Neural crest cell (in vitro differentiated cells): ENCODE measurements at regions not wholly inside any gene's neighbourhood (a gene's known extent, or its start where the extent isn't known, plus 50 kb on each side); places are given as distances from the start of the nearest gene placed in this dataset.

Experiments used
- DNase-seq: peaks from one replicate; pipeline ENCODE4 v3.0.0; 2021; ENCODE audit warnings: low read depth, mixed read lengths, low spot score
- H3K27ac Mint-ChIP-seq: one replicate; pipeline ENCODE4 v1.8.0; 2021; ENCODE audit warnings: mild to moderate bottlenecking, mixed read lengths; ENCODE audit not compliant: unreplicated experiment
- H3K27me3 Mint-ChIP-seq: 2 replicates; pipeline ENCODE4 v1.8.0; 2021; ENCODE audit warnings: low read depth, mild to moderate bottlenecking, mixed read lengths
- H3K36me3 Mint-ChIP-seq: 2 replicates; pipeline ENCODE4 v1.8.0; 2021; ENCODE audit warnings: low read depth, mild to moderate bottlenecking, mixed read lengths
- H3K4me1 Mint-ChIP-seq: 2 replicates; pipeline ENCODE4 v1.8.0; 2021; ENCODE audit warnings: mixed read lengths
- H3K4me3 Mint-ChIP-seq: one replicate; pipeline ENCODE4 v1.8.0; 2021; ENCODE audit warnings: mild to moderate bottlenecking, mixed read lengths
- H3K9me3 Mint-ChIP-seq: 2 replicates; pipeline ENCODE4 v1.8.0; 2021; ENCODE audit warnings: mixed read lengths
- CTCF ChIP-seq: fragments of 200-600 bp; sonication (generic); conservative IDR thresholded peaks from 2 replicates; pipeline ENCODE4 v1.5.0; 2021; ENCODE audit warnings: antibody characterized with exemption, mild to moderate bottlenecking

- DNase-seq, result no peak
- Mint-ChIP-seq H3K27ac (no peak overlapping the region), H3K4me3 (no peak overlapping the region), H3K9me3 (peaks cover 9% of the 10 kb centered on the region), H3K4me1 (no peaks in the 10 kb centered on the region), H3K27me3 (peaks cover 13% of the 10 kb centered on the region), H3K36me3 (no peaks in the 10 kb centered on the region)
- TF ChIP-seq CTCF, result no peak
Measured at GRCh38 chr9:93829271-93830011, 125.7 kb downstream of the BARX1 start.

- no peaks in the 10 kb centered on the region for H3K36me3 Mint-ChIP-seq
- H3K4me1 Mint-ChIP-seq, result no peaks in the 10 kb centered on the region
- H3K27me3 Mint-ChIP-seq, result peaks cover 11% of the 10 kb centered on the region
- DNase-seq, result no peak
- no peak overlapping the region for H3K4me3 Mint-ChIP-seq
- H3K27ac Mint-ChIP-seq, result no peak overlapping the region
- no peak for TF ChIP-seq CTCF
- peaks cover 7% of the 10 kb centered on the region for H3K9me3 Mint-ChIP-seq
Measured at GRCh38 chr9:93828331-93829097, 126.6 kb downstream of the BARX1 start.

- peak; percentile 88 for TF ChIP-seq CTCF
- no peaks in the 10 kb centered on the region for H3K36me3 Mint-ChIP-seq
- no peak overlapping the region for H3K4me3 Mint-ChIP-seq
- no peak overlapping the region for H3K27ac Mint-ChIP-seq
- peaks cover 6% of the 10 kb centered on the region for H3K27me3 Mint-ChIP-seq
- H3K4me1 Mint-ChIP-seq, result no peaks in the 10 kb centered on the region
- DNase-seq, result peak; percentile 69
- H3K9me3 Mint-ChIP-seq, result peaks cover 4% of the 10 kb centered on the region
Measured at GRCh38 chr9:93827545-93828330, 127.4 kb downstream of the BARX1 start.

GRCh38 chr9:93826905-93827544, 128.1 kb downstream of the BARX1 start:
- Mint-ChIP-seq H3K27ac (no peak overlapping the region), H3K9me3 (no peaks in the 10 kb centered on the region), H3K36me3 (no peaks in the 10 kb centered on the region), H3K27me3 (peaks cover 5% of the 10 kb centered on the region), H3K4me1 (no peaks in the 10 kb centered on the region), H3K4me3 (no peak overlapping the region)
- TF ChIP-seq CTCF, result no peak
- no peak for DNase-seq

- H3K4me1 Mint-ChIP-seq, result no peaks in the 10 kb centered on the region
- H3K36me3 Mint-ChIP-seq, result no peaks in the 10 kb centered on the region
- no peak overlapping the region for H3K4me3 Mint-ChIP-seq
- DNase-seq, result no peak
- no peaks in the 10 kb centered on the region for H3K9me3 Mint-ChIP-seq
- peak; percentile 52 for TF ChIP-seq CTCF
- H3K27me3 Mint-ChIP-seq, result peaks cover 13% of the 10 kb centered on the region
- H3K27ac Mint-ChIP-seq, result no peak overlapping the region
Measured at GRCh38 chr9:93826209-93826608, 128.9 kb downstream of the BARX1 start.
